ENCODE measurements at regions not wholly inside any gene's neighbourhood (a gene's known extent, or its start where the extent isn't known, plus 50 kb on each side); places are given as distances from the start of the nearest gene placed in this dataset.

DNA sequence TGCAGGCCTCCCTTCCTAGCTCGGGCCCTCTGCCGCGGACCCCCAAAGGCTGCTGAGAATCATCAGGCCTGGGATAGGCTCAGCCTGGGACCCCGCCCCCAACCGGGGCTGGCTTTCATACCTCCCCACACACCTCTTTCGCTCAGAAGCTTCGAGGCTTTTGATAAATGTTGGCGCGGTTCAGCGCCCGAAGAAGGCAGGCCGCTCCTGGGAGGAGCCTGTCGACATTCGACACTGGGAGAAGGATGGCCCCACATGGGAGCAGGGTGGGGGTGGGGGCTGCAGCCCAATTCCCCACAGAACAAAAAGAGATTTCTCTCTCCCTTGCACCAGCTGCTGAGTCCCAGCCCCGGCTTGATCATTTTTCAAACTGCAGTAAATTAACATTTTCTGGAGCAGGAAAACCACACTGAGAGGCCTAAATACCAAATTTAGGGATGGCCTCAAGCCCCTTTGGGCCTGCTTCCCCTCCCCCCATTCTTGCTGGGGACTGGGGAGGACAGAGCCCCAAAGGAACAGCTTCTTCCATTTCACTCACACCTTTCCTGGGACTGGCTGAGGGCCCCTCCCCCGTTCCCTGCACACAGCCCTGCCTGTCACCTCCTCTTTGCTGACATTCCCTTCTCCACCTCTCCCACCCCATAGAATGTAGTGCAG lies 112.9 kb upstream of the PJA1 start:
- DNase-seq (ENCODE audit: low read depth), result no peak

DNA sequence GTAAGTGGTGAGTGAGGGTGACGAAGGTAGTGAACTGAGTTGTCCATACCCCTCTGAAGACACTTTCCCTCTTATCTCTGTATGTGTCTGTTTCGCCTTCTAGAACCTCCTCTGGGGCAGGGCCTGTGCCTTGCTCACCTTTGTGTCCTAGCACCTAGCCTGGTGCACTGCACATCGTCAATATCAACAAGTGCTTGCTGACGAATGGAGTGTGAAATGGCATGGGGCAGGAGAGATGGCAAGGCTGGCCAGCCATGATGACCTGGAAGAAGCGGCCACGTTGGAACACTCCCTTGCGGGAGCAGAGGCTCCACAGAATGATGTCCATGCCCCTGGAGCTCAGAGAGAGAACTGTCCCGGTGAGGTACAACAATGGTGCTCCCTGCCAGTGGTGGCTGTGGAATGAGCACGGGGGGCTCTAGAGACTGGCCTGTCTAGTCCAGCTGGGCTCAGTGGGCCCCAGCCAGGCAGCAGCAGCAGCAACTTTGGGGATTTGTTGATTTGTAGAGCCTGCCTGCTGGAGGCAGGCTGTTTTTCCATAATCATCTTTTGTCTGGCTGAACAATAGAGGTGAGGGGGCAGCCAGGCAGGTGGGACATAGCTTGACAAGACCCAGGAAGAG lies 112.2 kb upstream of the PJA1 start:
- no peak for DNase-seq (ENCODE audit: low read depth)

DNA sequence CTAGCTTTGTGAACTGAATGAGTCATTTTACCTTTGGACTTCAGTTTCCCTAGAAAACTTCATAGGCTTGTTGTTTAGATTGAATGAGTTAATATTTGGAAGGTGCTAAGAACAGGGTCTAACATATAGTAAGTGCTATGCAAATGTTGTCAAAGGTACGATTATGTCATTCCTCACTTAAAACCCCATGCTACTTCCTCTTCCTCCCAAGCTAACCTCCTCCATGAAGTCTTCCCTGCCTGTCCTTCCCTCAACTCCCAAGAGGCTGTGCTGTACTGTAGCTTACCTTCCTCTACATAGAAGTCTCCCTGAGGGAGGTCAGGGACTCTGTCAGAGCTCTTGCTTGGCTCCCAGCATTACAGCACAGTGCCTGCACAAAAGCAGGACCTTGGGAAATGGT lies 103.4 kb upstream of the PJA1 start:
- no peak for DNase-seq (ENCODE audit: low read depth)

DNA sequence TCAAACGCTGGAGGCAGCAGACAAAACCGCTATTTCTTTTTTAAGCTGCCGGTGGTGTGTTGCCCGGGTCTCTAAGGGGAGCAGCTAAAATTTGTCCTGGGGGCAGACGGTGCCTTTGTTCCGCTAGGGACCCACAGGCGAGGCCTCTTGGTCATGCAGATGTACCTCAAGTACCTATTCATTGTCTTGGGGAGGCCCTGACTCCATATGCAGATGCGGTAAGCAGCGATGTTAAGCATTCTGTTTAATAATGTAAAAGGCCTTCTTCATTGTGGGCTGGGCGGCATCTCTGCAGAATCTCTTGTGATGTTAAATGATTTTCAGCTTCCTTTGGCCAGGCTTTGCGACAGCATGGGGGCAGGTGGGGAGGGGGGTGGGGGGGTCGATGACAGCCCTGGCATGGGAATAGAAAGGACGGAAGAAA lies 98.9 kb upstream of the PJA1 start:
- no peak for DNase-seq (ENCODE audit: low read depth)

DNA sequence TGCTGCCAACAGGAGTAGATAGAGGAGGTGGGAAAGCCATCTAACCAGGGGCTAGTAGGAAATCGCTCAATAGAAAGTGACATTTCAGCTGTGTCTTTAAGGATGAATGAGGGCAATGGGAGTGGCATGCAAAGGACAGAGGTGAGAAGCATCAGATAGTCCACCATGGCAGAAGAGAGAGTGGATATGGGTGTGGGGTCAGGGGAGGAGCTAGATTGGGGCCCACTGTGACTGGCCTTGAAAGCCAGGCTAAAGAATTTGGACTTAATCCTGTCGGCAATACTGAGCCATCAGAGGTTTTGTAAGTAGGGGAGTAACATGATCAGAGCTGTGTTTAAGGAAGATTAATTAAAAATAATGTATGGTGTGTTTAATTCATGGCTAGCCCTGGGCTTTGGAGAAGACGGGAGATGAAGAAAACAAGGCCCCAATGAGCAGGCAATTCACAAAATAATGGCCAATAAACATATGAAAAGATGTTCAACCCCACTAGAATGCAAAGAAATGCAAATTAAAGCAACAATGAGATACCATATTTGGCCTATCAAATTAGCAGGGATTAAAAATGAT lies 98.1 kb upstream of the PJA1 start:
- DNase-seq (ENCODE audit: low read depth), result no peak

DNA sequence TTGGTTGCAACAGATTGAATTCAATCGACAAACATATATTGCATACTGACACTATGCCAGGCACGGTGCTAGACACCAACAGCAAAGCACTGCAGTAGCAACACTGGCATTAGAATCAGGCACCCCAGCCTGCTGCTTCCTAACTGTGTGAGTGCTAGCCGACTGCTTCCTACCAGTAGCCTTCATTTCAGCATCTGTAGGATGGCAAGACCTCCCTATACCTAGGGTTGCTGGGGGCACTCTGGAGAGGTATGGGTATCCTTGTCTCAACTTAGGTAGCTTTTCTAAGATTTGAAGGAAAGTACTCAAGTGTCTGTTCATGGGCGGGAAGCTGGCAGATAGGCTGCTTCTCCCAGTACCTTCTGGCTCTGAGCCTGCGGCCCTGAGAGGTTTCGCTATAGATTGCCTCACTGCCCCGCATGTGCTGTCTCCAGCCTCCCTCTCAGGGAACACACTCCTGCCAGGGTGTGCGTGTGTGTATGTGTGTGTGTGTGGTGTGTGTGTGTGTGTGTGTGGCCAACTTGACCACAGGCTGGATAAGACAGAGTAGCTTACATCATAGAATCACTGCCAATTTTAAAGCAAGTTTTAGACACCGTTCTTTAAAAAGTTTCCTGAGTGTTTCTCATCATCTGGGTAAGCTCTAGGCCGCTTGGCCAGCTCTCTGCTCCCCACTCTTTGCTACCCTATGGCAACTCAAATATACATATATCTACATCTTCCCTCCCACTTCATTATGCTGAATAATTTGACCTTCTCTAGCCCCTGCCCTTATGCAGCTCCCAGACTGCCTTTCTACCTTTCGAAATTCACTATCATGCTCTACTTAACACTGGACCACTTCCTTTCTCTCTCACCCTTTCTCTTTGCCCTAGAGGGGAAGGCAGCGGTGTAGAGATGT lies 97.0 kb upstream of the PJA1 start:
- no peak for DNase-seq (ENCODE audit: low read depth)

DNA sequence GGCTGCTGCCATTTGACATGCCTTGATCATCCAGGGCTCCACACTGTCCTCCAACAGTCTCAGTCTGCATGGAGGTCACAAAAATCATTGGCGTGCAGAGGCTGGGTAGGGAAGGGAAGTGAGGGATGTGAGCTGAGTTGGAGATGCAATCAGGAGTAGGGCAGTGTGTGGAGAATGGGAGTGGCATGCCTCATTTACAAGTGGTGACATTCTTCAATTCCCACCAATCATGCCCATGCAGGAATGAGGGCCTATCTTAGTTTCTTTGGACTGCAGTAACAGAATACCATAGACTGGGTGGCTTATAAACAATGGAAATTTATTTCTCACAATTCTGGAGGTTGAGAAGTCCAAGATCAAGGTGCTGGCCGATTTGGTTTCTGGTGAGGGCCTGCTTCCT lies 94.9 kb upstream of the PJA1 start:
- DNase-seq (ENCODE audit: low read depth), result no peak

DNA sequence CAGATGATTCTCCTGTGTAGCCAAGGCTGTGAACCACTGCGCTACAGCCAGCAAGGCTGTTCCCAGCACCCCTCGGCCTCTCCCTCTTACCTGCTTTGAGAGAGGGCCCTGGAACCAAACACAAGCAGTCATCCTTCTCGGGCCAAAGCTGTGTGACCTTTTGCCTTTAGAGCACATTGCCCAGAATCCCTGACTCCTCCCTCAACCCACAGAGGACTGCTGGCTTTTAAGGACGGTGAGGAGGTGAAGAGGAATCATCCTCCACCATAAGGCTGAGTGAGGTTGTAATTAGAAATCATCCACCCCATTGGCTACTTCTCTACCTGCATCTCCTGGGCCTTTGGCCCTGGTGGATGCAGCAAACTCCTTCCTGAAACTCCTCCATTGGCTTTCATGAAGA lies 93.6 kb upstream of the PJA1 start:
- DNase-seq (ENCODE audit: low read depth), result no peak

DNA sequence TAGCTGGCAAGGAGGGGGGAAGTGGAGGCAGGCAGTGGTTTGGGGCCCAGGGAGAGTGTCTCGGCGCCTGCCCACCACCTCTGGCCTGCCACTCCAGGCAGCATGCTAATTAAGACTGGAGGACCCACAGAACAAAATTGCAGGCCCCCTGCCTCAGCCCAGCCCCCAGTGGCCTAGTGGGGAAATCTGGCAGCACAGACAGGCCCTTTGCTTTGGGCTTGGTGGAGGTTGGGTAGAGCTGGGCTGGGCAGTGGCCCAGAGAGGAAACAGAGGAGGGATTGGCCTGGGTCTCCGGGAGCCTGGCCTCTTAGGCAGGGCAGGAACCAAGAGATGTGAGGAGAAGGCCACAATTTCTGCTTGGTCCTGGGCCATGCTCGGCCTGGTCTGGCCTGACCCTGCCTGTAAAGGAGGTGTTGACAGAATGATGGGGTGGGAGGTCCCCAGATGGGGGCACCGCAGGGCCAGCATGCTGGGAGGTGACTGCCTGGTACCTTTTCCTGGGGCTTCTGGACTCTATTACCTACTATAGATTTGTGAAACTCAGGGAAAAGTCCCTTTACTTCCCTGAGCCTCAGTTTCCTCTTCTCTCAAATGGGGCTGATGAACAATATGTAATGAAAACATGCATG lies 92.4 kb upstream of the PJA1 start:
- no peak for DNase-seq (ENCODE audit: low read depth)

DNA sequence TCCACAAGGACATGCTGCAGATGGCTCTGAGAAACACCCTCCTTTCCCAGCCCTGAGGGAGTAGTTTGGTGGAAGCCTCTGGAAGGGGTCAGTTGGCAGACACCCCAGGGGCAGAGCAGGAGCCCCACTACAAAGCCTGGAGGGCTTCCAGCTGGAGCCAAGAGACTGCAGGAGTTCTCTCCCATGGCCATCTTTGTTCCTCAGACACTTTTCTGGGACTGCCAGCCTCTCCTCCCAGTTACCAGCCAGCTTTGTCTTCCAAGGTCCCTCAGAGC lies 91.0 kb upstream of the PJA1 start:
- DNase-seq (ENCODE audit: low read depth), result no peak

DNA sequence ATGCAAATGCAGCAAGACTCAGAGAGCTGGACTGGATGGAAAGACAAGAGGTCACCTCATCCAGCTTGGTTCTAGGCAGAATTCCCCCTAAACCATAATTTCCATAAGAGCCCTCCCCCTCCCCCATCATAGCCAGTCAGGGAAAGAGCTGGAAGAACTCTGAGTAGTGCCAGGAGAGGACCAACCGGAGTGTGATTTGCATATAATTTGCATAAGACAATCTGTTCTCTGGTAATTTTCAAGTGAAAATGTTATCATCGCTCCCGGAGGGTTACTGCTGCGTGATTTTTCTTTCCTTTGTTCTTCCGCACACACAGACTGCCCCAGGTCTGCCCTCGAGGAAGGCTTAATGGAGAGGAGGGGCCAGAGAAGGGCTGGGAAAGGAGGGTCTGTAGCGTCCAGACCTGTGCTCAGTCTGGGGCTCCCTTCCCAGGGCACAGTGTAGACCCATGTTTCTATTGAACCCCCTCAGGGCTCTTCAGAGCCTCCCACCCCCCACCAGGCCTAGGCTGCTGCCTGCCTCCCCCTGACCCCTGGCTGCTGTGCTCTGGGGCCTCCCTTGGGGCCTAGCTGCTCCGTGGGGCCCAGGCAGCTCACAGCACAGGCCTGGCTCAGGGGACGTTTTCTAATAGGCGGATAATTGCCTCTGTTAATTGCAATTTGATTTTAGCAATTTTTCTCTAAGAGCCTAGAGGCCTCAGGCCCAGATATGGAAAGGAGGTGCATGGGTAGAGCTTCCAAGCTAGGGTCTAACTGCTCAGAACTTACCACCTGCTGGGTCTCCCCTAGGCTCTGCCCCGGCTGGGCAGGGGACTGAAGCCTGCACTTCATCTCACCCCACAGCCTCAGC lies 90.4 kb upstream of the PJA1 start:
- DNase-seq (ENCODE audit: low read depth), result no peak

DNA sequence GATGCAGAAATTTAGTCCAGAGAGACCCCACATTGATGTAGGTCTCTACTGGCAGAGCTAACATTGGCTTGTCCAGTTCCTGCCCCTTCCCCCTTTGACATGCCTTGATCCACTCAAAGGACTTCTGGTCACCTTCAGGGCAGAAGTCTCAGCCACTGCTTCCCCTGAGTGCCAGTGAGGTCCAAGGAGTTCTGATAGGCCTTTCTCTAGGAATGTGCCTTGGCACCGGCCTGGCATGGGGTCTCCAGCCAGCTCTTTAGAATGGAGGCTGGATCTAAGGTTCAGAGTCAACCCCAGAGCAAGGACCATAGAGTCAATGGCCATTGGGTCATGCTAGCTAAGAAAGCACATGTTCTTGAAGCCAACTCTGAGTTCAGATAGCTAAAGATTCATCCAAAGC lies 88.6 kb upstream of the PJA1 start:
- no peak for DNase-seq (ENCODE audit: low read depth)

DNA sequence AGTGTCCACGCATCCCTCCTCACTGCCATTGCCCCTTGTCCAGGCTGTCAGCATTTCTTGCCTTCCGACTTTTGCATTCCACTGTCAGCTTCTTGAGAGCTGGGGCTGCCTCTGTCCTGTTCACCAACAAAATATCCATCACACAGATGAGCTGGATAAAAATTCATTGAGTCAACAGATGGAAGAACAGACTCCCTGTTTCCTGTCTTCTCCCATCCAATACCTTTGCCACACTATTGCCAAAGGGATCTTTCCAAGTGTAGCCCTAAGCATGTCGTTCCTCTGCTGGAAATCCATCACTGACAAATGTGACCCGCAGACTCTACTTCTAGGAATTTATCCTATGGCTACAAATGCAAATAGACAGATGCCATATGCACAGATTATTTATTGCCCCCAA lies 78.0 kb upstream of the PJA1 start:
- DNase-seq (ENCODE audit: low read depth), result no peak

DNA sequence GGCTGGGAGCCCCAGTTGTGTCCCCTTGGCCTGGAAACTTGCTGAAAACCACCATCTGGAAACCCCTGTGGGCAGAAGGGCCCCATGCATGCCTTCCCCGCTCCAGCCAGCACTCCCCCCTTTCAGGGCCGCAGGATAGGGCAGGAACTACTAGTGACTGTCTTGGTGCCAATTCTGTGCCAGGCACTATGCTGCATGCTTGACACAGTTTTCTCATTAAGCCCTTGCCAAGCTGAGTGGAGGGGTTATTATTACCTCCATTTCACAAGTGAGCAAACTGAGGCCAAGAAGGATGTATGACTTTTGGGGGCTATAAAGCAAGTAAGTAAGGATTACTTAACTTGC lies 73.6 kb upstream of the PJA1 start:
- DNase-seq (ENCODE audit: low read depth), result no peak

DNA sequence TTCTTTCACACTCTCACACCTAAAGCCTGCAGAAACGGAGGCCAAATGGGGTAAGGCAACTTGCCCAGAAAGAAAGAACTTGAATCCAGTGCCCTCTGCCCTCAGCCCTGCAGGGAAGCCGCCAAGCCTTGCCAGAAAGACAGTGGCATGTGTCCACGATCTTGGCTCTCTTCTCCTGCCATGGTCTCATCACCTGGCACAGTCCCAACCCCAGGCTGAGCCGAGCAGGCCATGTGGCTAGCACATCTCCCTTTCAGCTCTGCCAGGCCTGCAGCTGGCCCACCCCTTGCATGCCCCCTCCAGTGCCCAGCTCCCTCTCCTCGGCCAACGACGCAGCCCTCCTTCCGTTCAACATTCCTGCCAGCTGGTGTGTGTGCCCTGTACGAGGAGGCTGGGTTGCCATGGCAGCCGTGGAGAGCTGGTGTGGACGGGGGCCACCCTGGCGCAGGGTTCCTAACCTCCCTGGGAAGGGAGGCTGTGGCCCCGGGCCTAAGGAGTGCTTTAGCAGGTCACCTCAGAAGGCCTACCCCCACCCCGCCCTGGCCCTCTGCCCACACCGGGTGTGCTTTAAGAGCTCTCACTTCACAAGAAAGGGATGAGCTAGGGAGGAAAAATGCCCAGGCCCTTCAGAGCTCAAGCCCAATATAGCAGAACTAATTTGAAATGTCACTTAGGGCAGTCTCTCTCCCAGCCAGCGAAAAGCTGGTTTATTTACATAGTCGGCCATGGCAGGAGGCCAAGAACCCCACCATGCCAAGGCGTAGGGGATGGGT lies 73.0 kb upstream of the PJA1 start:
- peak; percentile 23 for DNase-seq (ENCODE audit: low read depth)

DNA sequence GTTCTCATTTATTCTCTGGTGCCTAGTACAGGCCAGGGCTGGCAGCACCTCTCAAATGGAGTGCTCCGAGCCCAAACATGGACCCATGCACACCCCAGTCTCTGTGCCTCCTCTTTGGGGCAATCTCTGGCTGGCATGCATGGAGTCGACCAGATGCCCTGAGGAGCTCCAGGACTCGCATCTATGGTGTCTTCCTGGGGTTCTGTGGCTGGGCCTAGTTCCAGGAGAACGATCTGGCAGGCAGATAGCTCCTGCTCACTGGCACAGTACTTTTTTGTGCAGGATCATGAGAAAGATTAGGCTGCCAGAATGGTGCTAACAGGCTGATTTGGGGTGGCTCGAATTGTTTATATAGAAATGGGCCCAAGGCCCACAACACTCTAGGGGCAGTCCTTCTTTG lies 72.0 kb upstream of the PJA1 start:
- no peak for DNase-seq (ENCODE audit: low read depth)

DNA sequence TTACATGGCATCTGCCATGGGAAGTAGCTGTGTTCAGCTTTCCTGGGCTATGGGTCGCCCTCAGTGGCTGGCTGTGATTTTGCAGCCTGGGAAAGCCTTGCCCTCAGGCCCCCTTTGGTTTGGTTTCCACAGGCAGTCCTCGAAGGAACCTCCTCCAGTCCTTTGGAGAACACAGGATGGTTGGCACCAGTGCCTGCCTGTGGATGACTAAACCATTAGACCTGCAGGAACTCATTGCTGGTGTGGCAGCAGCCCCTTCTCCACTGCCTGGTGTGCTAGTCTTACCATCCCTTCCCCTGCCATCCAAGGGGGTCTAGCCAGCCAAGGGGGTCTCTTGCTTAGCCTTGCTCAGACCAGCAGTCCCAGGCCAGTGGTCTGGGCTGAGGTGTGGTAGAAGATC lies 71.4 kb upstream of the PJA1 start:
- no peak for DNase-seq (ENCODE audit: low read depth)

DNA sequence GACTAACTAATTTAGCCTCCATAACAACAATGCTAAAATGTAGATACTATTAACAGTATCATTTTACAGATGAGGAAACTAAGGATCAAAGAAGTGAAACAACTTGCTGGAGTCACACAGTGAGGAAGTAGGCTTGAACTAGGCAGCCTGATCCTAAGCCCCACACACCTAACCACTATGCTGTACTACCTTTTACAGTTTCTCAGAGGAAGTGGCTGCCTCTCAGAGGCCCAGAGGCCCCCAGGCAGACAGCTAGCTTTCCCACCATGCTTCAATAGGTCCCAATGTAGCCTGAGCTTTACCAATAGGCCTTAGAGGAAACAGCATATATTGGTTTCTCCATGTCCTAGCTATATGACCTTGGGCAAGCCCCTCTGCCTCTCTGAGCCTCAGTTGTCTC lies 69.4 kb upstream of the PJA1 start:
- DNase-seq (ENCODE audit: low read depth), result no peak

DNA sequence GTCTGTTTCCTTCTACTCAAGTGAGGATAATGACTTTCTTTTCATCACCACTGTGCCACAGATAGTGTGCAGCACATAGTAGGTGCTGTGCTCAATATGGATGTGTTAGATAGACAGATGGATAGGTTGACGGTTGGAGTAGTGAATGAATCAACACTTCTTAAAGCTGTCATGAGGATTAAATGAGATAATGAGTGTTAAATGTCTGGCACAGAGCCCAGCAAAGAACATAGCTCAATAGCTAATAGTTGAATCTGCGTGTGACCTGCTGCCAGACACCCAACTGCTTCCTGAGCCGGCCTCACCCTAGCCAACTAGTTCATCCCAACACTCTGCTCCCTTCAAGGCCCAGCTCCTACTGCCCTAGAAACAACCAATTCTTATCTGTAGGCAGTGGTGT lies 67.7 kb upstream of the PJA1 start:
- DNase-seq (ENCODE audit: low read depth), result no peak

DNA sequence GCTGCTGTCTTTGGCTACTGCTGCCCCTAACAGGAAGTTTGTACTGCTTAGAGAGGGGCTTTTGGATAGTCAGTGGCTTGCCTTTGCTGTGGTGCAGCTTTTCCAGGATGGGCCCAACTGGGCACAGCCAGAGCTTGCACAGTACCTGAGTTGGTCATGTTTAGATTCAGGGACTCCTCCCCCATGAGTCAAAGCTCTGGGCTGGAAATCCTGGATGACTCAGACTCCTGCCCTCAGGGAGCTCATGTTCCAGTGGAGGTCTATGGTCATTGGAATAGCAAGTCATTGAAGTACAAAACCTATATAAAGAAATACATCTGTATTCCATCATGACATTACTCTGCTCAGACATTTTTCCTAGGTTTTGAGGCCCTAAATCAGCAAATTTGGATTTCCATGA lies 66.7 kb upstream of the PJA1 start:
- no peak for DNase-seq (ENCODE audit: low read depth)

Data from myocyte (in vitro differentiated cells).